GM12872 (cell line): ENCODE measurements at regions not wholly inside any gene's neighbourhood (a gene's known extent, or its start where the extent isn't known, plus 50 kb on each side); places are given as distances from the start of the nearest gene placed in this dataset.

Experiments used
- TF ChIP-seq, protein P1 (sequence below): IDR thresholded peaks from 3 replicates; pipeline ENCODE4 v1.5.1; 2011; ENCODE audit warnings: low read depth, mild to moderate bottlenecking, low read length, moderate library complexity; ENCODE audit not compliant: insufficient read depth

DNA sequence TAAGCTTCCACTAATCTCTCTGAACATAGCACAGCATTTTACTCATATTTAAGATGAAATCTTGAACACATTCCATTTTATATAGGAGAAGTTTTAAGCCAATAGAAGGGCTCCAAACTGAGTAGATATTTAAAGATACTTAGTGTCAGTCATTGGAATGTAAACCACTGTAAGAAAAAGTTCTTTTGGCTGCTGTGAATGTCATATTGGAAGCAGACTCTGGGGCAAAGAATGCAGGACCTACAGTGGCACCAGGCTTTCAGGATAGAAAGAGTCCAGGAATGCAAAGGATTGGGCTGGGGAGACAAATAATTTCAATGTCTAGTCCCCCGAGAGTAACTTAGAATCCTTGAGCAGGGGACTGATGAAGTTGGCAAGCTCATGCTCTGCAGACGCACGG lies 1047.7 kb downstream of the STIM2 start:
- TF ChIP-seq, protein P1, sequence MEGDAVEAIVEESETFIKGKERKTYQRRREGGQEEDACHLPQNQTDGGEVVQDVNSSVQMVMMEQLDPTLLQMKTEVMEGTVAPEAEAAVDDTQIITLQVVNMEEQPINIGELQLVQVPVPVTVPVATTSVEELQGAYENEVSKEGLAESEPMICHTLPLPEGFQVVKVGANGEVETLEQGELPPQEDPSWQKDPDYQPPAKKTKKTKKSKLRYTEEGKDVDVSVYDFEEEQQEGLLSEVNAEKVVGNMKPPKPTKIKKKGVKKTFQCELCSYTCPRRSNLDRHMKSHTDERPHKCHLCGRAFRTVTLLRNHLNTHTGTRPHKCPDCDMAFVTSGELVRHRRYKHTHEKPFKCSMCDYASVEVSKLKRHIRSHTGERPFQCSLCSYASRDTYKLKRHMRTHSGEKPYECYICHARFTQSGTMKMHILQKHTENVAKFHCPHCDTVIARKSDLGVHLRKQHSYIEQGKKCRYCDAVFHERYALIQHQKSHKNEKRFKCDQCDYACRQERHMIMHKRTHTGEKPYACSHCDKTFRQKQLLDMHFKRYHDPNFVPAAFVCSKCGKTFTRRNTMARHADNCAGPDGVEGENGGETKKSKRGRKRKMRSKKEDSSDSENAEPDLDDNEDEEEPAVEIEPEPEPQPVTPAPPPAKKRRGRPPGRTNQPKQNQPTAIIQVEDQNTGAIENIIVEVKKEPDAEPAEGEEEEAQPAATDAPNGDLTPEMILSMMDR: no peak

DNA sequence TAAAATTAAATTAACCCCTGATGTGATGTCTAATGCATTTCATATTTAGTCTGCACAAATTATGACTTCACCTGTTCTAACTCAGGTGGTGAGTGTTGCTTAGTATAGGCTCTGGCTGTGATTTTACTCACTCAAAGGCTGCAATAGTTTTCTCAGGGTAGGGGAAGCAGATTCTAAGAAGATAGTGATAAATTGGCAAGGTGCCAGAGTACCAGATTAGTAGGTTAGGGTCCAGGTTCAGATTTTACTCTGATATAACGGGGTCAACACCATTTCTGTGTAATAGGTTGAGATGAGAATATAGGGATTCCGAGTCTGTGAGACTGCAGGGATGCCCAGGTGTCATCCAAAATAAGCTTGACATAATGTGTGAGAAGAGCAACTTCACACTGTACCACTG lies 1049.6 kb downstream of the STIM2 start:
- TF ChIP-seq, protein P1: no peak

DNA sequence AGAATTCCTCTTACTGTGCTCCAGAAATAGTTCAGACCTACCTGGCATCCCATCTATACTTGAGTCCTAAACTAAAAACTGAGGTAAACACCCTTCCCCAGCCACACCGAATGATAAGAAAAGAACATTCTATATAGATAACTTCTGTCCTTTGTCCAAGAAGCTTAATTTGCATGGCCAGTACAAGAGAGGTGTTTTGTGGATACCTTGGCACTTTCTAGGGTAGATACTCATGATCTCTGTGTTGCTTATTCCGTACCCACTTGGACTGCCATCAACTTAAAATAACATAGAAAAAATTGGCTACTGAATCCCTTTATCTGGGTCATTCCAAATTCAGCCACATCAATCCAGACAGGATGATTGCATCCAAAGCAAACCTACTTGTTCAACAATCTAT lies 1050.4 kb downstream of the STIM2 start:
- TF ChIP-seq, protein P1: no peak

DNA sequence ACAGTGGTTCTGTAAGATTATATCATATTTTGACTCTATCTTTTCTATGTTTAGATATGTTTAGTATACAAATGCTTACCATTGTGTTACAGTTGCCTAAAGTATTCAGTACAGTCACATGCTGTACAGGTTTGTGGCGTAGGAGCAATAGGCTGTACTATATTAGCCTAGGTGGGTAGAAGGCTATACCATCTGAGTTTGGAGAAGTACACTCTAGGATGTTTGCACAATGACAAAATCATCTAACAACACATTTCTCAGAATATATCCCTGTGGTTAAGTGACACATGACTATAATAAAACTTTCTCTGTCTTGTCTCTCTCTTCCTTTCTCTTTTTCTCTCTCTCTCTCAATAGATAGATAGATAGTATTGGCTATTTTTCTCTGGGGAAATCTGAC lies 1053.1 kb downstream of the STIM2 start:
- TF ChIP-seq, protein P1: no peak

DNA sequence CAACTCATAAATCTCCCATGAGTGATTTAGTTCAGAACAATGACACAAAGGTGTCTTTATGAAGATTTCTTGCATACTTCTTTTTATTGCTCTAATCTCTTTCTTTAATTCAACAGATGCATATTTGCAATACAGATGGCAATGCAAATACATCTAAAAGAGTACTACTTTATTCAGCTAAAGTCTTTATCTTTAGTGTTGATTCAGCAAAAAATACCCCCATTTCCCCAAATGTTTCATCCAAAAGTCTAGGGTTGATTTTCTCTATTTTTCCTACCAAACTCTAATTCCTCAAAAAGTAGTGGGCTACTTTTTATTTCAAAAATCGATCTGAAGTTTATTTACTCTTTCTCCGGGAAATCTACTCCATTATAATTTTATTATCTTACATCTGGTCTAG lies 1055.2 kb downstream of the STIM2 start:
- TF ChIP-seq, protein P1: no peak

DNA sequence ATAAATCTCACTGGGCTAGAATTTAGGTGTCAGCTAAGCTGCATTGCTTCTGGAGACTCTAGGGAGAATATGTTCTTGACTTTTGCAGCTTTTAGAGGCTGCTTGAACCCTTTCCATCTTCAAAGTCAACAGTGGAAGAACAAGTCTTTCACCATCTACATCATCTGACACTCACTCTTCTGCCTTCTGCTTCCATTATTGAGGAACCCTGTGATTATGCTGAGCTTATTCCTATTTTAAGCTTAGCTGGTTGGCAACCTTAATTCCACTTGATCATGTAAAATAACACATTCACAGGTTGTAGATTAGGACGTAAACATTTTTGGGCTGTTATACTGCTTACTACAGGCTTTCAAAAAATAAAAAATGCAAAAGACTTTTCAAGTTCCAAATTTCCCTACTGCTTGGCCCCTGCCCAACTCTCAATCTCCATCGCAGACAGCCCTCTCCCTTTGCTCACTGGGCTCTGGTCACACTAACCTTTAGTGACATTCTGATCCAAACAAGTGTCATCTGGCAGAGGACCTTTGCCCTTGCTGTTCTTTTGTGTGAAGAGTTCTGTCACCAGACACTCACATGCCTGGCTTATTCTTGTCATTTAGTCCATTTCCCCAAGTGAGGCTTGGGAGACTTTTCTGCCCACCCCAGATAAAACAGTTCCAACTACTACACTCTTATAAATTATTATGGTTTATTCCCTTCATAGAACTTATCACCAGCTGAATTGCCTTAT lies 1056.0 kb downstream of the STIM2 start:
- TF ChIP-seq, protein P1: no peak

DNA sequence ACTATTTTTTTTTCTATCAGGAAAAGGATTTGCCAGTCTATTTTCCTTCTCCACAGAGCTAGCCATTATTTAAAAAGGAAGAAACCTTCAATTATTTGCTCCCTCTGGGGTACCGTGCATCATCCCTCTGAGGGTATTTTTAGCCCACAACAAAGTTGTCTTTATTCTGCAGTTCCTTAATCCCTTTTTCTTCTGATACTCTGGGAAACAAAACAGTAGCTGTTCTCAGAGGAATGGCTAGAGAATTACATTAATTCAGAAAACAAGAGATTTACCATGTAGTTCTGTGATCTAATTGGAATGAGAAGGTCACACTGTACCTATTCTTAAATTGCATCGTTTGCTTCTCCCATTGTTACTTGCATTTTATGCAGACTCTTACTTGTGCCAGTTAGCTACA lies 1056.7 kb downstream of the STIM2 start:
- TF ChIP-seq, protein P1: no peak

DNA sequence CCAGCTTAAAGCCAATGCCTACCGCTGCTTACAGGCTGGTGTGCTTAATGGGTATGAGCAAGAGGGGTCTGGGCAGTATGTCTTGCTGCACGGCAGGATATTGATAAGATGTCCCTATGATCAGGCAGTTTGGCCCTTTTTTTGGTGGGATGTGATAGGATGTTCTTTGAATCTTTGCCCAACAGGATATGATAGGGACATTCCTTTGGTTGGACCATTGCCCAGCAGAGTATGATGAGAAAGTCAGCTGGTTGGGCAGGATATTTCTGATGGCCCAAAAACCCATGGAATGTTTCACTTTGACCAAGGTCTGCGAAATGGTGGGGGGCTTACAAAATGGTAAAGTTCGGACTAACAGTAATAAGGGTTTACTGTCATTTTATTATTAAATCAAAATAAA lies 1060.6 kb downstream of the STIM2 start:
- TF ChIP-seq, protein P1: no peak
